Nephron progenitor cell (in vitro differentiated cells): ENCODE measurements at regions not wholly inside any gene's neighbourhood (a gene's known extent, or its start where the extent isn't known, plus 50 kb on each side); places are given as distances from the start of the nearest gene placed in this dataset.
"Not testable (repeated sequence)": the region's sequence is repeated elsewhere in the genome, so short reads cannot be mapped to it uniquely, and the experiment has no call there.

ENCODE experiments used
- DNase-seq: peaks from one replicate; pipeline ENCODE4 v3.0.0; 2021
- H3K27ac Mint-ChIP-seq: 2 replicates; pipeline ENCODE4 v1.8.0; 2021; ENCODE audit warnings: mild to moderate bottlenecking, moderate library complexity, mixed read lengths
- H3K27me3 Mint-ChIP-seq: 2 replicates; pipeline ENCODE4 v1.8.0; 2021; ENCODE audit warnings: mild to moderate bottlenecking, low read depth, mixed read lengths; ENCODE audit not compliant: poor library complexity
- H3K36me3 Mint-ChIP-seq: 2 replicates; pipeline ENCODE4 v1.8.0; 2021; ENCODE audit warnings: low read depth, mixed read lengths
- H3K4me1 Mint-ChIP-seq: 2 replicates; pipeline ENCODE4 v1.8.0; 2021; ENCODE audit warnings: mixed read lengths
- H3K4me3 Mint-ChIP-seq: 2 replicates; pipeline ENCODE4 v1.8.0; 2021; ENCODE audit warnings: mild to moderate bottlenecking, moderate library complexity, mixed read lengths
- H3K9me3 Mint-ChIP-seq: 2 replicates; pipeline ENCODE4 v1.8.0; 2021; ENCODE audit warnings: mild to moderate bottlenecking, moderate library complexity, mixed read lengths
- TF ChIP-seq, protein P1 (sequence below): fragments of 200-600 bp; sonication (generic); IDR thresholded peaks from 2 replicates; pipeline ENCODE4 v1.5.0; 2021; ENCODE audit warnings: antibody characterized with exemption

DNA sequence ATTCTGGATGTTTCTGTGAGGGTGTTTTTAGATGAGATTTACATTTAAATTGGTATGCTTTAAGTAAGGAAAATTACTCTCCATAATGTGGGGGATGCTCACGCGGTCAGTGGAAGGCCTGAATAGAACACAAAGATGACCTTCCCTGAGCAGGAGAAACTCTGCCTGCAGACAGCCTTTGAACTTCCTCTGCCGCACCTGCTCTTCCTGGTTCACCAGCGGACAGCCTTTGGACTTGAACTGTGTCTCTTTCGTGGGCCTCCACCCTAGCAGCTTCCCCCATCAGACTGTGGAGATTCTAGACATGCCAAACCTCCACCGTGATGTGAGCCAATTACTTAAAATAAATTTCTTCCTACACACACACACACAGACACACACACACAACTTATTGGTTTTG, 210.7 kb downstream of the EFCAB11 start:
- H3K27me3 Mint-ChIP-seq = peaks cover 14% of the 10 kb centered on the region

DNA sequence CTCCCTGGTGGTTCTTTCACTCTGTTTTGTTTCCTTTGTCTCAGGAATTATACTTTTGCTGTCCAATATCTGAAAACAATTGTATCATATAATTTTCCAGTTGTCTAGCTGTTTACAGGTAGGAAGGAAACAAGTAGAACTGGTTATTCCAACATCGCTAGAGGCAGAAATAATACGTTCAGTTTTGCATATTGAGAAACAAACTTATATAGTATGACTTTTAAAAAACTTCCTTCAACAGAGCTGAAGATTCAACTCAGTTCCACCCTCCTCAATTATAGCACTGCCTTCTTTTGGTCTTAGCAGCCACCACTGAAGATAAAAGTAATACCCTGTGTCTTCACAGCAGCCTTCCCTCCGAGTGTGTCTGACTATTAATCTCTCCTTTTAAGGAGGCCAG, 214.3 kb downstream of the EFCAB11 start:
- Mint-ChIP-seq H3K4me1 (peaks cover 6% of the 10 kb centered on the region), H3K27ac (no peak overlapping the region), H3K9me3 (peaks cover 51% of the 10 kb centered on the region), H3K36me3 (peaks cover 10% of the 10 kb centered on the region), H3K4me3 (no peak overlapping the region), H3K27me3 (peaks cover 14% of the 10 kb centered on the region)
- no peak for DNase-seq
- TF ChIP-seq, protein P1, sequence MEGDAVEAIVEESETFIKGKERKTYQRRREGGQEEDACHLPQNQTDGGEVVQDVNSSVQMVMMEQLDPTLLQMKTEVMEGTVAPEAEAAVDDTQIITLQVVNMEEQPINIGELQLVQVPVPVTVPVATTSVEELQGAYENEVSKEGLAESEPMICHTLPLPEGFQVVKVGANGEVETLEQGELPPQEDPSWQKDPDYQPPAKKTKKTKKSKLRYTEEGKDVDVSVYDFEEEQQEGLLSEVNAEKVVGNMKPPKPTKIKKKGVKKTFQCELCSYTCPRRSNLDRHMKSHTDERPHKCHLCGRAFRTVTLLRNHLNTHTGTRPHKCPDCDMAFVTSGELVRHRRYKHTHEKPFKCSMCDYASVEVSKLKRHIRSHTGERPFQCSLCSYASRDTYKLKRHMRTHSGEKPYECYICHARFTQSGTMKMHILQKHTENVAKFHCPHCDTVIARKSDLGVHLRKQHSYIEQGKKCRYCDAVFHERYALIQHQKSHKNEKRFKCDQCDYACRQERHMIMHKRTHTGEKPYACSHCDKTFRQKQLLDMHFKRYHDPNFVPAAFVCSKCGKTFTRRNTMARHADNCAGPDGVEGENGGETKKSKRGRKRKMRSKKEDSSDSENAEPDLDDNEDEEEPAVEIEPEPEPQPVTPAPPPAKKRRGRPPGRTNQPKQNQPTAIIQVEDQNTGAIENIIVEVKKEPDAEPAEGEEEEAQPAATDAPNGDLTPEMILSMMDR = no peak

More for the DNA sequence above, 210.7 kb downstream of the EFCAB11 start:
- Mint-ChIP-seq H3K27ac (no peak overlapping the region), H3K36me3 (peaks cover 10% of the 10 kb centered on the region), H3K4me1 (peaks cover 6% of the 10 kb centered on the region), H3K4me3 (no peak overlapping the region), H3K9me3 (peaks cover 57% of the 10 kb centered on the region)
- no peak for DNase-seq
- TF ChIP-seq, protein P1 = no peak

- H3K36me3 Mint-ChIP-seq = peaks cover 6% of the 10 kb centered on the region
- DNase-seq = no peak
- H3K27me3 Mint-ChIP-seq = peaks cover 8% of the 10 kb centered on the region
- no peak overlapping the region for H3K4me3 Mint-ChIP-seq
- H3K4me1 Mint-ChIP-seq = peaks cover 6% of the 10 kb centered on the region
- TF ChIP-seq, protein P1 = no peak
- no peak overlapping the region for H3K27ac Mint-ChIP-seq
- peaks cover 35% of the 10 kb centered on the region for H3K9me3 Mint-ChIP-seq
Observed at GRCh38 chr14:89736881-89737280, 217.6 kb downstream of the EFCAB11 start.

- no peaks in the 10 kb centered on the region for H3K4me1 Mint-ChIP-seq
- no peak for DNase-seq
- H3K9me3 Mint-ChIP-seq = peaks cover 6% of the 10 kb centered on the region
- H3K27me3 Mint-ChIP-seq = peaks cover 6% of the 10 kb centered on the region
- no peak overlapping the region for H3K27ac Mint-ChIP-seq
- no peak overlapping the region for H3K4me3 Mint-ChIP-seq
- TF ChIP-seq, protein P1 = no peak
- H3K36me3 Mint-ChIP-seq = no peaks in the 10 kb centered on the region
Observed at GRCh38 chr14:89731396-89731933, 223.1 kb downstream of the EFCAB11 start.

DNA sequence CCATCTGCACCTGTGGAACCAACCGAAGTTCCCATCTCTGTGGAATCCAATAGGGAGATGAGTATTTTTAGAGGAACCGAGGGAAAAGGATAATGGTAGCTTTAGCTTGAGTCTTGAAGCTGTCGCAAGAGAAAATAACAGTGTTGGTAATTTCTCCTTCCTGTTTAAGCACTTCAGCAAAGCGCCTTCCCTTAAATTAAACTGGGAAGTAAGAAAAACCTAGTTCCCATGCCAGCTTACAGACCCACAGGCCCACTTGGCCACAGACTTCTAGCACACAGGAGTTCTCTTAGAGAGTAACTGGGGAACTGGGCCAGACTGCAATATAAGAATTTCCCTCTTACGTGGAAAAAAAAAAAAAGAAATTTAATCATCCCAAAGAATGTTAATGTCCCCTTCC, 223.8 kb downstream of the EFCAB11 start:
- Mint-ChIP-seq H3K27ac (no peak overlapping the region), H3K27me3 (peaks cover 6% of the 10 kb centered on the region), H3K4me3 (no peak overlapping the region), H3K9me3 (peaks cover 6% of the 10 kb centered on the region), H3K4me1 (no peaks in the 10 kb centered on the region), H3K36me3 (no peaks in the 10 kb centered on the region)
- no peak for DNase-seq
- TF ChIP-seq, protein P1 = no peak

DNA sequence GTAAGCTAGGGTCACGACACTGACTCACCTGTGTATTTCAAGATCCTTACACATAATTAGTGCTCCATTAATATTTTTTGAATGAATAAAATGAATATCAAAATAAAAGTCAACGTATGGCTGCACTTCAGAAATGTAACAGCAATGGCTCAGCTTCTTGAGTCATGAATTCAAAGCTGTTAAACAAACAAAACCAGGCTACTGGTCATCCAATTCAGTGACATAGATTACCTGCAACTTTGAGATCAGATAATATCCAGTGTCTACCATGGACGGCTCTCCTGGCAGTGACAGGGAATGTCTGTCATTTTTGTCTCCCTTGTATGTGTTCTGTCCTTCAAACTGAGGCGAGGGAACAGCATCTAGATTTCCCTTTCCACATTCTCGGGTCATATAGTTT, 225.6 kb downstream of the EFCAB11 start:
- Mint-ChIP-seq H3K9me3 (peaks cover 4% of the 10 kb centered on the region), H3K36me3 (no peaks in the 10 kb centered on the region), H3K27me3 (peaks cover 6% of the 10 kb centered on the region), H3K27ac (no peak overlapping the region), H3K4me3 (no peak overlapping the region), H3K4me1 (peaks cover 13% of the 10 kb centered on the region)
- no peak for DNase-seq
- TF ChIP-seq, protein P1 = no peak

GRCh38 chr14:89726226-89726625, 228.3 kb downstream of the EFCAB11 start:
- DNase-seq, H3K36me3 Mint-ChIP-seq, H3K27me3 Mint-ChIP-seq, H3K27ac Mint-ChIP-seq, H3K4me3 Mint-ChIP-seq, H3K9me3 Mint-ChIP-seq: not testable (repeated sequence)
- H3K4me1 Mint-ChIP-seq = peaks cover 23% of the 10 kb centered on the region
